ENCODE measurements at regions not wholly inside any gene's neighbourhood (a gene's known extent, or its start where the extent isn't known, plus 50 kb on each side); places are given as distances from the start of the nearest gene placed in this dataset.

DNA sequence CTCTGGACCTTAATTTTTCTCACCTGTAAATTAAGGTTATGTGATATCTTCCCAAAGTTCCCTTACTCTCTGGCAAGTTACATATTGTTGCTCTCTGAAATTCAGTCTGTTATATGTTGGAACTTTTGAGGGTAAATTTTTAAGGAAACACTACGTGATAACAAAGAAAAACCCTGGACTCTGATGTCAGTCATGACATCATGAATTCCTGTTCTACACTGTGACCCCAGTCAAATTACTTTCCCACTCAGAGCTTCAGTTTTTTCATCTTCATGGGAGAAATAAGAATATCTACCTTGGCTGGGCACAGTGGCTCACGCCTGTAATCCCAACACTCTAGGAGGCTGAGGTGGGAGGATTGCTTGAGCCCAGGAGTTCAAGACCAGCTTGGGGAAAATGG lies 164.6 kb upstream of the RALGAPA2 start:
- no peak for DNase-seq (ENCODE audit: low read depth)

DNA sequence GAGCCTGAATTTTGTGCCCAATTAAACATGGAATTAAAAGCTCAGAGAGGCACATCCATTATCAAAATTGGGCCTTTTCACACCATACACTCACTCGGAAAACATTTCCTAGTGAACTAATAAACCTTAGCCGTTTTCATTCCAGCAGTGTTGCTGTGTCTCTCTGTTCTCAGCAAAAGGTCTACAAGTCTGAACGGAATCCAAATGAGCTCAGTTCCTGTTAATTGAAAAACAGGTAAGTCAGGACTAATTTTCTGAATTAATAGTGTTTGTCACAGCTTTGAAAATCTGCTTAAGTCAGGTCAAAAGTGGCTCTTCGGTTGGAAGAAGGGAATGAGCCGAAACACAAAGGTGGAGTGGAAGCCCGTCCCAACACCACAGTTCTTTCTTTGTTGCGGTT lies 163.3 kb upstream of the RALGAPA2 start:
- DNase-seq (ENCODE audit: low read depth) = no peak

DNA sequence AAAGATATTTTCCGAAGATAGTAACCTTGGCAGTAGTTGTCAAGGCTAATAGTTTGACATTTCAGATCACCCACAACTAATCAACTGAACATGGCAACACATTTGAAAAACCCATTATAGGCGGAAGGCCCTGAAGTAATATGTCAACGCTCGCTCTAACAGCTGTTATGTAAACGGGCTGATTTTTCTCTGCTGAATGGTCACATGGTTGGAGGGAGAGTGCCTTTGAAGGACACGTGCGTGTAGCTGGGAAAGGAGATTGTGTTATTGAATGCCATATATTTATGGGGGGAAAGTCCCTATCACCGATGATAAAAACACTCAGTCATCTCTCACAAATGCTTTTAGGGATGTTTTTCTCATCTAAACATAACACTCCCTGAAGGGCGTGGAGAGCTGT lies 160.0 kb upstream of the RALGAPA2 start:
- DNase-seq (ENCODE audit: low read depth) = no peak

DNA sequence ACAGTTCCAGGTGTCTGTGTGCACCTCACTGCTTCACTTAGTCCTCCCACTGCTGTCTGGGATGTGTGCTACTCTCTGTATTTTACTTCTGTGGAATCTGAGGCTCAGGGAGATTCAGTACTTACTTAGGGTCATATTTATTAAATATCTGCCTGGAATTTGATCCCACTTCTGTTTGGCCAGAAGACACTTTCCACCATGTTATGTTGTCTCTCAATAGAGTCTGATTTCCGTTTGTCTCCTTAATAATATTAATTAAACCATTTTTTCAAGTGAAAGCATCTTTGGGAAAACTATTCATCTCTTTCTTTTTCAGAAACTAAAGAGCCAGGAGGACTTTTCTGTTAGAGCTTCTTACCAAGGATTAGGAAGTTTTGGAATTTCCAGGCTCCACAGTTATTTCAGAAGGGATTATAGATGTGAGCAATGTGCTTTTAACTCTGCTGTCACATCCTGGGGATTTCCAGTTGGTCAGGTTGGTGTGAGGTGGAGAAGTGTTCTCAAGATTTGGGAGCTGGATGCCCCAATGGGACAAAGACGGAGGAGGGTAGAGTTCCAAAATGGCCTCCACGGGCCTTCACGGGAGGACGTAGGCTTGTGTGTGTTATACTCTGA lies 156.8 kb upstream of the RALGAPA2 start:
- no peak for DNase-seq (ENCODE audit: low read depth)

DNA sequence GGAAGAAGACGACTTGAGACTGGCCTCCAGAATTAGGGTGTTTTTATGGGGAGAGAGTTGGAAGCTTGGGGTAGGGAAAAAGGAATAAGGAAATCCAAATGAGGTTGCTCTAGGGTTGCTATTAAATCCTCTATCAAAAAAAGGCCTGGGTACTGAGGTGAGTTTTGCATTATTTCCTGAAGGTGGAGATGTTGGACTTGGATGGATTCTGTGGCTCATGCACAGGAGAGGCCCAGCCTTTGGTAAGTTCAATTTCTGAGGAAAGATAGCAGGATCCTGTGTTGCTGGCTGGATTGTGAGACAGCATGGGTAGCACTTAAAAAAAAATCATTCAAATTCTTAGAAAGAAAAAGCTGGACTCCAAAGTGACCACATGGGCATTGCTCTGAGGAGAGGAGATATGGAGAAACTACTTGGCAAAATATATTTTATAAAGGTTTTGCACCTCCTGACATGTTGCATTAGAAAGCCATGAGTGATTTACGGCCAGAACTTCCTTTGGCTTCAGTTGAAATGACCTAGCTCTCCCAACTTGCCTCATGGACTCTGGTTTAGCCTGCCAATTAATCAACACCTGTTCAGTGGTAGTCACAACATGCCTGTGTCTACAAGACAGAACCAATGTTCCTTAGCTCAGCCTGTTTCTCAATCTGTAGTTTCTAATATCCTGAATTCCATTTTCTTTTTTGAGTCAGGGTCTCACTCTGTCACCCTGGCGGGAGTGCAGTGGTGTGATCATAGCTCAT lies 152.1 kb upstream of the RALGAPA2 start:
- no peak for DNase-seq (ENCODE audit: low read depth)

DNA sequence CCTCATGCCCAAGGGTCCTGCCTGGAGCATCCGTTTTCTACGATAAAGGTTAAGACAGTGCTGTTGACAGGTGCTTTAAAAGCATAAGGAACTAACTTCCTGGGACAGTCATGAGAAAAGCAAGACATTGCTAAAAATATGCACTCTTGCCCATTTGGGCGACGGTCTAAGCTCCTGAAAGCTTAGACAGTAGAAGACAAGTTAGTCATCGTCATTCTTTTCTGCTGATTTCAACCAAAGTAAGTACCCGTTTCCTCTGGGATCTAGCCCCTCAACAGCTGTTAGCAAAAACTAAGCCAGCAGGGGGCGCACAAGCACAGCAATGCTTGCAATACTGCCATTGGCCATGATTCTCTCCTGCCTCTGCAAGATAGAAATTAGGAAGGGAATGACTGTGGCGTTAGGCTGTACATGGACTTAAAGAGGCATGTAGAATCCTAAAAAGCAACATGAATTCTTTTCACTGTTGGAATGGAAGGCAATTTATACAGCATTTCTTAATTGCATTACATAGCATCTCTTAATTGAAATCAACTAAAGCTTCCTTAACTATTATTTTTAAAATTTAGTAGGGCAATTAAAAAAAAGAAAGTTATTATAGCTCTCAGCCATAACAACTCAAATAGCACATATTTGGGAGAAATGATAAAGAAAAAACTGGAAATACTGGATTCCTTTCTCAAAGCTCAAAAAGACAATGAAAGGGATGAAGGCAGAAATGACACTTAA lies 147.8 kb upstream of the RALGAPA2 start:
- DNase-seq (ENCODE audit: low read depth) = peak; percentile 81

DNA sequence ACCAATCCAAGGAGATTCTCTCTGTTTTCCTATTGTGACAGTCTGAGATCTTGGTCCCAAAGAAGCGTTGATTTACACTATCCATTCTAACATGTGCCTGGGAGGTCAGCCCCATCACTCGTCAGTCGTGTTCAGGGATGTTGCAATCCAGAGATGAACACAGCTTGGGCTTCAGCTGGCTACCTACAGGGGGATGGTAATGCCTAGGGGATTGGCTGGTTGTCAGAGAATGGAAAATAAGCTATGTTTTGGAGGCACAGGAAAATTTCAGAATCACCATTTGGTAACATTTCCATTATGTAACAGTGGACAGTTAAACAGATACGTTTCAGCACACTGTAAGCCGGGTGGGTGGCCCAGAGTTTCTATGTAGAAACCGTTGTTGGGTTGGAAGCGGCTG lies 147.1 kb upstream of the RALGAPA2 start:
- DNase-seq (ENCODE audit: low read depth) = no peak

DNA sequence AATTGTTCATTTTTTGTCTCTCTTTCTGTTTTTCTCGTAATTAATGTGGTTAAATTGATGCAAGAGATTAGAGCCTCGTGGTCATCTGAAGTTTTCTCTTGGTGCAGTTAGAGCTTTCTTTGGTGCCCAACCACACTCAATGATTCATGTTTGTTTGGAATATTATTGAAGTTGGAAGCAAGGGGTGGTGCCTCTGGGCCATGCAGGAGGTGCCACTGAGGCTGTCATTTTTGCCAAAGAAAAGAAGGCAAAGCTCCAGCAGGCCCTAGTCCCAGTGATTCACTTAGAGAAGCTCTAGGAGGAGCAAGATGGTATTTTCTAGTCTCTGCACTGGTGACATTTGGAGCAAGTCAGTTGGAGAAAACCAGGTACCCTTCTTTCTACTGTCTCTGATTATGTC lies 144.5 kb upstream of the RALGAPA2 start:
- no peak for DNase-seq (ENCODE audit: low read depth)

DNA sequence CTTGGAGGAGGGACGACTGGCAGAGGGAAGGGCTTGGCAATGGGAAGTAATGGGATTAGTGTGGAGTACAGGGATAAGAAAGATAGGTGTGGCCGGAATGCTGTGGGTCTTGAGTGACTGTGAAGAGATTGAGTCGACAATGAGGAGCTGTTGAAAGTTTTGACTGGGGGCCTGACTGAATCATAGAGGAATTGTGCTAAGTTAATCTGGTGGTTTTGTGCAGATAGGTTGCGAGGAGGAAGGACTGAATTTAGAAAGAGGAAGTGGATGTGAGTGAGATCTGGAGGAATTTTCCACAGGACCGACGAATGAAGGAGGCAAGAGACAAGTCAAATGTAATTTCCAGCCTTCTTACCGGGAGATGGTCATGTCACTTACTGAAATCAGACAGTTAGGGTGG lies 143.9 kb upstream of the RALGAPA2 start:
- DNase-seq (ENCODE audit: low read depth) = no peak

DNA sequence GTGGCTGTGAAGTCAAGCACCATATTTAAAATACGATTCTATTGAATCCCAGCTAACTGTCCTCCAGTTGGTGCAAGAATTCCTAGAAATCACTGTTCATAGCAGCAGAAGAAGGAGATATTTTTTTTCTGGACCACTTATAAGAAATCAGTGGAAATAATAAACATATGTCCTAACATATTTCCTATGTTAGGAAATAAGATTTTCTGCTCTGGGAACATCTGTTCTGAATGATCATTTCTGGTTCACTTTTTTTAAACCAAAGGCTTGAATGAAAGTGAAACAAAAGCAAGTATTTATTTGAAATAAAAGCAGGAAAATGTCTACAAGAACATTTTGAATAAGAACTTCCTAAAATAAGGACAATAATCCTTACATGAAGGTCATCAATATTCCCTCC lies 138.9 kb upstream of the RALGAPA2 start:
- no peak for DNase-seq (ENCODE audit: low read depth)

DNA sequence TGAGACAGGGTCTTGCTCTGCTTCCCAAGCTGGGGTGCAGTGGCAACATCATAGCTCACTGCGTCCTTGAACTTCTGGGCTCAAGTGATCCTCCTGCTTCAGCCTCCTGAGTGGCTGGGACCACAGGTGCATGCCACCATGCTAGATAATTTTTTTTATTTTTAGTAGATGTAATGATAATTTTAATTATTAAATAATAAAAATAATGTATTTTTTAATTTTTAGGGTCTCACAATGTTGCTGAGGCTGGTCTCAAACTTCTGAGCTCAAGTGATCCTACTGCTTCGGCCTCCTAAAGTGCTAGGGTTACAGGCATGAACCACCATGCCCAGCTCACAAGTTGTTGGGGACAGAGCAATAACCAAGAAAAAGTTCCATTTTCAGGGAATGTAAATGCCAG lies 138.0 kb upstream of the RALGAPA2 start:
- no peak for DNase-seq (ENCODE audit: low read depth)

DNA sequence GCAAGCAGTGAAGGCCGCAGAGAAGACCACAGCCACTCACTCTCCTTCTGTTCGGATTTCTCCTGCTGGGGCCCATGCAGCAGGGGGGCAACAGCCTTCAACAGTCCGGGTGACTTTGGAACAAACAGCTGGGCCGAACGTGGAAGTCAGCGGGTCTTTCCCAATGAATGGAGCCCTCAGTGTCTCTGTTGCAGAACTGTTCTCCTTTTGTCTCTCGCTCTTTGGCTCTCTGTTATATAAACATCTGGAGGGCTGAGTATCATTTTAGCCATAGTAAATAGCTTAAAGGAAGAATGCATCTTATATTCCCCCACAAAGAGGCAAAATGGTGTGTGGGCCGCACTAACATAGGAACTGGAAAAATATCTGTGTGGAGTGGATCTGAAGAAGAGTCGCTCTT lies 136.7 kb upstream of the RALGAPA2 start:
- no peak for DNase-seq (ENCODE audit: low read depth)

DNA sequence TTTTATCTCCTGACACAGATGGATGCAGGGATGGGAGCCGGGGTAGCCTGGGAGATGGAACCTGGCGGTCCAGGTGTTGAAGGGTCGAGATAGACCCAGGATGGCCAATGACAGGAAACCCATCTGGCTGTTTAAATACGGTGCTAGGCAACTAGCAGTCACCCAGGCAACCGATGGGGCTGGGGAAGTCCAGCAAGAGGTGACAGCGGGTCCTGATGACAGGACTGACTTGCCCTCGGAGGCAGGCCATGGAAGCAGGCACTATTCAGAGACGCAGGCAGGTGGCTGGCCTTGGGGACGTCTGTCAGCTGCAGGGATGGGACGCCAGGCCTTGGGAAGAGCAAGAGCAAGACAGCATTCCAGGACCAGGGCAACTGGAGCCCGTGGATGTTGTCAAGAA lies 135.4 kb upstream of the RALGAPA2 start:
- DNase-seq (ENCODE audit: low read depth) = no peak

DNA sequence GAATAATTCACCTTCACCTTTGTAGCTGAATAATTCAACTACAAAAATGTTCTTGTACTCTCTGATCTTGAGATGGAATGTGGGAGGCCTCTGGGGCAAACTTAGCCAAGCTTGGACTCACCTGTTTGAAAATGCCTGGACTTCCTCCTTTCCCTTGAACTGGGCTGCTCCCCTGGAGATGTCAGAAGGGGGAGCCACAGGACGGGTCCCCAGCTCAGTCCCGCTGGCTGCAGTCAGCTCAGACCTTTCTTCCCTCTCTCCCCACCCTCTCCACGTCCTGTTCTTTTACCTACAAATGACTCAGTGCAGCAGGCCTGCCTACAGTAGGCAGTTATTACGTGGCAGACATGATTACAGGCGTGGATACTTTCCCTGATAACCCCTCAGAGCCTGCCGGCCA lies 131.5 kb upstream of the RALGAPA2 start:
- DNase-seq (ENCODE audit: low read depth) = no peak

DNA sequence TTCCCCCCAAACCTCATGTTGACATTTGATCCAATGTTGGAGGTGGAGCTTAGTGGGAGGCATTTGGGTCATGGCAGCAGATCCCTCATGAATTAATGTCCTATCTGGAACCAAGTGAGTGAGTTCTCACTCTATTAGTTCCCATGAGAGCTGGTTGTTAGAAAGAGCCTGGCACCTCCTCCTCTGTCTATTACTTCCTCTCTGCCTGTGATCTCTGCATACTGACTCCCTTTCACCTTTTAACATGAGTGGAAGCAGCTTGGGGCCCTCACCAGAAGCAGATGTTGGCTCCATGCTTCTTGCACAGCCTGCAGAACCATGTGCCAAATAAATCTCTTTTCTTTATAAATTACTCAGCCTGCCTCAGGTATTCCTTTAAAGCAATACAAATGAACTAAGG lies 127.3 kb upstream of the RALGAPA2 start:
- DNase-seq (ENCODE audit: low read depth) = no peak

DNA sequence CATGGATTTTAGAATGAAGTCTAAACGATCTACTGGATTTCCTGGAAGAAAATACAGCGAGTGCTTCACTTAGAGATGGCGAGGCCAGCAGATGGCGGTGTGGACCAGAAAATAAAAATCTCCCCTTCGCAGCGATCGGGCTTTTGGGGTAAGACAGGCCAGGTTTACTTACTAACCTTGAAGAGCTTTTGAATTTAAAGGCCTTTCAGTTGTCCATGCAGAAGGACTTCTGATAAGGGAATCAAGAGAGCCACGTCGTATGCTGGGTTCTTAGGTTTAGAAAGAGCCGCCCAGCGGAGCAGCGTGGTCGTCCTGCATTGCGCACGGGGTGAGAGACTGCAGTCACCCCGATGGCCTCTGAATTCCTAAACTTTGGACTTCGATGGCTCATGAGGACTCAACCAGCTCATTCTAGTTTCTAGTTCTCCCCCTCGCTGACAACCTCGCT lies 125.2 kb upstream of the RALGAPA2 start:
- DNase-seq (ENCODE audit: low read depth) = peak; percentile 30

DNA sequence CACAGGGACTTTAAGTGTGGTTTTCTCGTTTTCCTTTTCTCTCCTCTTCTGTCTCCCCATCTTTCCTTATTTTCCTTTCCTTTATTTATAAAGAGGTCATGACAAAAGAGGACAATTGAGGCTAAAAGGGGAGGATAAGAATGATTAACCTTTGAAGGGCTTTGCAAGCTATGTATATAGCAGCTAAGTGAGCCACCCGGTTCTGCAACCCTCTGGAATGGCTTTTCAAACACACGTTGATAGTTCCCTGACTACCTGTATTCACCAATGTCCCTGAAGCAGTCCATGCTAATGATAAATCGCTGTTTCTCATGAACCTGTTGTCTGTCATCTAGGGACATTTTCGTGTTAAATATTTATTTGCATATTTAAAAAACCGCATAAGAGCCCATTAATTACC lies 124.4 kb upstream of the RALGAPA2 start:
- DNase-seq (ENCODE audit: low read depth) = no peak

DNA sequence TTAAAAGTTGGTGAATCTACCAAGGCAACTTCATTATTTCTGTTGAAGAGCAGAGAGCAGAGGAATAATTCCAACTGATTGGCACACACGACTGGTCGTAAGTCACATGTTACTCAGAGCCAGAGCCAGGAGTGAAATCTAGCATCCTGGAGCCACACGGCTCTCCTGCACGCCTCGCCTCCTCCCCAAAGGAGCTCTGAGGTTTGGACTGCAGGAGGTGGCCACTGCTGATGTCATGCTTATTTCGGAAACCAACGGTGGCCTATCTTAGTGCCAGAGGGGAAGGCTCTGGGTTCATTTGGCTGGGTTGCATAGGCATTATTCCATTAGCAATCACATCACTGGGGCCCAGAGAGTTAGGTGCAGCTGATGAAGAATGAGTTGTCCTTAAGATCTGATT lies 123.5 kb upstream of the RALGAPA2 start:
- DNase-seq (ENCODE audit: low read depth) = no peak

DNA sequence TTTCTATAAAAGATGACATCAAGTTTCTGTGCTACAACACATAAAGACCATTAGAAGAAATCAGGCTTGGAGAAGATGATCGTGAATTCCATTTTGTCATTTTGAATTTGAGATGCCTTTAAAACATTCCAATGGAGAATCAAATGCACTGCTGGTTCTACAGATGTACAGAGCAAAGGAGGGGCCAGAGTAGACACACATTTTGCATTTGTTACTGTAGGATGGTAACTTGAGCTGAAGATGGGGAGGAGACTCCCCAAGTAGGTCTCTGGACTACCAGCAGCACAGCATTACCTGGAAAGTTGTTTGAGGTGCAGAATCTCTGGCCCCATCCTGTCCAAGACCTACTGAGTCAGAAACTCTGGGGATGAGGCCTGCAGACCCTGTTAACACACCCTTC lies 121.6 kb upstream of the RALGAPA2 start:
- no peak for DNase-seq (ENCODE audit: low read depth)

DNA sequence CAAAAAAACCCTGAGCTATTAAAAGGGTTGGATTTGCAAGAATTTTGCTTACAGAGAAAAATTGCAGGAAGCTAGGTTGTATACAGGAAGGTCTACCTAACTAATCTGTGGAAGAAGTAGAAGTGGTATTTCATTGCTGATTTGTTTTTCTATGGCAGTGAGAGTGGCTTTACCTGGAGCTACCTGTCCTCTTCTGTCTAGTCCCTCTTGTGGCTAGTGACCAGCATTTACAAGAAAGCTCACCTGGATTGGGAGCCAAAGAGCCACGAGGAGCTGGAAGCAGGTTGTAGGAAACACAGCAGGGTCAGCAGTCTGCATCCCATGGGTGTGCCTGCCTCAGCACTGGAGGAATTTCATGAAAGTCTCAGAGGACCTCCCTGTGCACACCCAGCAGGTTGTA lies 120.3 kb upstream of the RALGAPA2 start:
- DNase-seq (ENCODE audit: low read depth) = no peak

DNA sequence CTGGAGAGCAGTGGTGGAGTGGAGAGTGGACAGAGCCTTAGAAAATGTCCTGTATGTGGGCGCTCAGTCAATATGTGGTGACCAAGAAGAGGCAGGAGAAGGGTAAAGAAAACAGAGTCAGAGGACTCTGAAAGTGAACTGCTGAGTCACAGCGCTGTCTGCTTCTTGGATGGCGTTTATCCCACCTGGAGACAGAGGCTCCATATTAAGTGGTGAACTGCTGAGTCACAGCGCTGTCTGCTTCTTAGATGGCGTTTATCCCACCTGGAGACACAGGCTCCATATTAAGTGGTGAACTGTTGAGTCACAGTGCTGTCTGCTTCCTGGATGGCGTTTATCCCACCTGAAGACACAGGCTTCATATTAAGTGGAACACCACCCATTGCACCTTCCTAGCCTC lies 119.3 kb upstream of the RALGAPA2 start:
- no peak for DNase-seq (ENCODE audit: low read depth)

DNA sequence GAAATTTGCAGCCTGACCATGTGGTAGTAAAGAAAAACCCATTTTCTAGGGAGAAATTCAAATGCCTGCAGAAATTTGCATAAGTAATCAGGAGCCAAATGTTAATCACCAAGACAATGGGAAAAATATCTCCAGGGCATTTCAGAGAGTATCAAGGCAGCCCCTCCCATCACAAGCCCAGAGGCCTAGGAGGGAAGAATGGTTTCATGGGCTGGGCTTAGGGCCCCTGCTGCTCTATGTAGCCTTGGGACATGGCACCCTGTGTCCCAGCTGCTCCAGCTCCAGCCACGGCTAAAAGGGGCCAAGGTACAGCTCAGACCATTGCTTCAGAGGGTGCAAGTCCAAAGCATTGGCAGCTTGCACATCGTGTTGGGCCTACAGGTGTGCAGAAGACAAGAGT lies 117.2 kb upstream of the RALGAPA2 start:
- DNase-seq (ENCODE audit: low read depth) = no peak

DNA sequence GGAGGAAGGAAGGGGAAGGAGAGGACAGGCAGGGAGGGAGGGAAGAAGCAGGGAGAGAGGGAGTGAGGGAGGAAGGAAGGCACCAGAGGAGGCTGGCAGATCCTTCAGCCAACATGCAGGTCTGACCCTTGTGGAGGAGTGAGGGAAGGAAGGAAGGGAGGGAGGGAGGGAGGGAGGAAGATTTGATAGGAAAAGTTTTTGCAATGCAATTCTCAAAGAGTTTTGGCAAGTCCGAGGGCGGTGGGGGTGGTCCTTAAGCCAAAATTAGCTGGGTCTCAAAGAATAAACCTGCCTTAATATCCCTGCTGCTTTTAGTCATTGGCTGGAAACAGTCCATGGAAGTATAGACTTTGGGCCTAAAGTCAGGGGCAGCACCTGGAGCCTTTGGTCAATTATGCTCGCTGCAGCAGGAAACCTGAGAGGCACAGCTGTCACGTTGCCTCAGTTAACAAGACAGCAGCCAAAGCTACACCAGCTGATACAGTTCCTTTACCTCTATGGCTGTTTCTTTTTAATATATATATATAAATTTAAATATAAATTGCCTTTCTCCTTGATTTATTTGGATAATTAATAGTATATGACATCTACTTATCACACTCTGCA lies 115.7 kb upstream of the RALGAPA2 start:
- no peak for DNase-seq (ENCODE audit: low read depth)

Measured in activated T-cell treated with anti-CD3 and anti-CD28 coated beads for 48 hours (primary cell).